CD14-positive monocyte (primary cell): ENCODE measurements at regions not wholly inside any gene's neighbourhood (a gene's known extent, or its start where the extent isn't known, plus 50 kb on each side); places are given as distances from the start of the nearest gene placed in this dataset.

Experiments
- DNase-seq, 3 donors: peaks; one replicate each; pipeline ENCODE4 v3.0.0-alpha.2; 2011 to 2022
- H2AFZ ChIP-seq: 2 replicates; pipeline ENCODE4 v1.6.0; 2012; ENCODE audit warnings: mild to moderate bottlenecking, low read depth, low read length, inconsistent platforms; ENCODE audit not compliant: insufficient read depth, poor library complexity, severe bottlenecking
- H3K27ac ChIP-seq, 2 donors: 1 replicate in 1 of 2; 2 replicates in 1 of 2; pipeline ENCODE4 v1.5.1; 2012 to 2013; ENCODE audit warnings: low read length in 2 of 2, control low read depth in 1 of 2, inconsistent platforms in 1 of 2, low read depth in 1 of 2, mild to moderate bottlenecking in 1 of 2
- H3K27me3 ChIP-seq, 2 donors: one replicate each; pipeline versions ENCODE4 v1.6.0 to v1.6.1; 2011 to 2013; ENCODE audit warnings: low read length in 2 of 2; ENCODE audit not compliant: control insufficient read depth in 2 of 2, insufficient read depth in 2 of 2
- H3K36me3 ChIP-seq, 2 donors: replicated peaks in 1 of 2; 1 replicate in 1 of 2; 2 replicates in 1 of 2; pipeline versions ENCODE4 v1.5.1 to v1.6.1; 2012 to 2013; ENCODE audit warnings: low read length in 2 of 2, control low read depth in 1 of 2, inconsistent platforms in 1 of 2, mild to moderate bottlenecking in 1 of 2; ENCODE audit not compliant: insufficient read depth in 2 of 2, control insufficient read depth in 1 of 2
- H3K4me1 ChIP-seq, 2 donors: 1 replicate in 1 of 2; 2 replicates in 1 of 2; pipeline versions ENCODE4 v1.5.1 to v1.6.1; 2012 to 2013; ENCODE audit warnings: low read length in 2 of 2, control low read depth in 1 of 2, inconsistent platforms in 1 of 2, mild to moderate bottlenecking in 1 of 2, moderate library complexity in 1 of 2; ENCODE audit not compliant: insufficient read depth in 2 of 2, control insufficient read depth in 1 of 2
- H3K4me2 ChIP-seq: replicated peaks from 2 replicates; pipeline ENCODE3; 2012; ENCODE audit warnings: low read length, moderate library complexity, mild to moderate bottlenecking; ENCODE audit not compliant: poor library complexity, severe bottlenecking; ENCODE audit errors: extremely low read depth
- H3K4me3 ChIP-seq, 3 experiments: fragments of 200-600 bp in 1 of 3; sonication (generic) in 1 of 3; replicated peaks in 1 of 3; 1 replicate in 2 of 3; 2 replicates in 1 of 3; pipeline ENCODE4 v1.5.1; 2011 to 2013; ENCODE audit warnings: low read length in 3 of 3, mild to moderate bottlenecking in 3 of 3, control low read depth in 2 of 3, low read depth in 2 of 3, inconsistent platforms in 1 of 3, moderate library complexity in 1 of 3
- H3K79me2 ChIP-seq: 2 replicates; pipeline ENCODE4 v1.6.0; 2012; ENCODE audit warnings: mild to moderate bottlenecking, control low read depth, inconsistent platforms, low read length, moderate library complexity; ENCODE audit not compliant: insufficient read depth
- H3K9ac ChIP-seq: 2 replicates; pipeline ENCODE4 v1.6.0; 2017; ENCODE audit warnings: low read length, mild to moderate bottlenecking; ENCODE audit not compliant: insufficient read depth, poor library complexity, severe bottlenecking
- H3K9me3 ChIP-seq, 2 donors: replicated peaks in 1 of 2; 1 replicate in 1 of 2; 2 replicates in 1 of 2; pipeline versions ENCODE4 v1.5.1 to v1.6.1; 2012 to 2013; ENCODE audit warnings: low read length in 2 of 2, control low read depth in 1 of 2; ENCODE audit not compliant: control insufficient read depth in 1 of 2, insufficient read depth in 1 of 2
- H4K20me1 ChIP-seq: 2 replicates; pipeline ENCODE4 v1.6.0; 2012; ENCODE audit warnings: mild to moderate bottlenecking, low read length, control low read depth, moderate library complexity; ENCODE audit not compliant: insufficient read depth
- H3K27ac Mint-ChIP-seq, 7 donors: one replicate each; pipeline ENCODE4 v1.8.0; 2020; ENCODE audit warnings: mild to moderate bottlenecking in 7 of 7, mixed read lengths in 7 of 7, moderate library complexity in 6 of 7, inconsistent platforms in 2 of 7
- H3K27me3 Mint-ChIP-seq, 3 donors: one replicate each; pipeline ENCODE4 v1.8.0; 2021 to 2022; ENCODE audit warnings: low read depth in 3 of 3, mild to moderate bottlenecking in 3 of 3, mixed read lengths in 3 of 3, moderate library complexity in 3 of 3, inconsistent platforms in 1 of 3
- H3K36me3 Mint-ChIP-seq, 2 donors: one replicate each; pipeline ENCODE4 v1.8.0; 2020; ENCODE audit warnings: mixed read lengths in 2 of 2, inconsistent platforms in 1 of 2, mild to moderate bottlenecking in 1 of 2
- H3K4me1 Mint-ChIP-seq: one replicate; pipeline ENCODE4 v1.8.0; 2020; ENCODE audit warnings: mild to moderate bottlenecking, mixed read lengths
- H3K4me3 Mint-ChIP-seq, 2 donors: one replicate each; pipeline ENCODE4 v1.8.0; 2020; ENCODE audit warnings: mild to moderate bottlenecking in 2 of 2, mixed read lengths in 2 of 2, moderate library complexity in 1 of 2
- H3K9me3 Mint-ChIP-seq, 7 donors: one replicate each; pipeline ENCODE4 v1.8.0; 2020 to 2022; ENCODE audit warnings: mixed read lengths in 7 of 7, mild to moderate bottlenecking in 6 of 7, moderate library complexity in 6 of 7, inconsistent platforms in 2 of 7
- CTCF ChIP-seq: fragments of 200-600 bp; IDR thresholded peaks from one replicate; pipeline ENCODE4 v1.8.0; 2022; ENCODE audit warnings: antibody characterized with exemption, mild to moderate bottlenecking
- WGBS: methylation state at CpG from one replicate; pipeline ENCODE4 v1.1.5; 2013; ENCODE audit warnings: missing lambda C conversion rate; ENCODE audit not compliant: insufficient coverage; 5-methylcytosine and 5-hydroxymethylcytosine counted together
- intact Hi-C, 2 donors: fragments of 100-400 bp; cut with micrococcal nuclease; formaldehyde crosslinking; loops; one replicate each; pipeline versions ENCODE4 v1.15.0 to v1.15.1; 2023

GRCh38 chr2:139260052-139260430 is 479.9 kb upstream of the NXPH2 start:
- Histone ChIP-seq H3K36me3 (no peaks in the 10 kb centered on the region), H3K4me1 (no peaks in the 10 kb centered on the region), H4K20me1 (no peaks in the 10 kb centered on the region), H3K27ac (no peak overlapping the region), H3K4me2 (no peak overlapping the region), H3K27me3 (no peaks in the 10 kb centered on the region), H3K9me3 (no peaks in the 10 kb centered on the region), H3K4me3 (no peak overlapping the region), H3K9ac (no peak overlapping the region), H2AFZ (no peak overlapping the region), H3K79me2 (no peaks in the 10 kb centered on the region)
- Mint-ChIP-seq H3K9me3 (peaks cover 0 to 13% (median 2%) of the 10 kb centered on the region in 7 donors), H3K4me3 (no peak overlapping the region), H3K36me3 (no peaks in the 10 kb centered on the region), H3K27ac (no peak overlapping the region), H3K4me1 (no peaks in the 10 kb centered on the region), H3K27me3 (no peaks in the 10 kb centered on the region)
- intact Hi-C loops = no loop called here
- DNase-seq = no peak
- no peak for TF ChIP-seq CTCF
- no CpG with 5 or more reads among the region's 2 CpGs for WGBS

- Histone ChIP-seq H3K4me2 (no peak overlapping the region), H3K4me3 (no peak overlapping the region), H3K27ac (no peak overlapping the region), H3K9ac (no peak overlapping the region), H3K27me3 (no peaks in the 10 kb centered on the region), H3K79me2 (no peaks in the 10 kb centered on the region), H3K36me3 (no peaks in the 10 kb centered on the region), H2AFZ (no peak overlapping the region), H3K9me3 (no peaks in the 10 kb centered on the region), H3K4me1 (no peaks in the 10 kb centered on the region), H4K20me1 (no peaks in the 10 kb centered on the region)
- DNase-seq = no peak
- H3K4me3 Mint-ChIP-seq = no peak overlapping the region
- H3K27ac Mint-ChIP-seq = no peak overlapping the region
- no peaks in the 10 kb centered on the region for H3K27me3 Mint-ChIP-seq
- TF ChIP-seq CTCF = no peak
- no peaks in the 10 kb centered on the region for H3K36me3 Mint-ChIP-seq
- no peaks in the 10 kb centered on the region for H3K4me1 Mint-ChIP-seq
- peaks cover 0 to 13% (median 2%) of the 10 kb centered on the region in 7 donors for H3K9me3 Mint-ChIP-seq
- intact Hi-C loops = no loop called here
- WGBS = 77% methylated on average over 4 of the region's 5 CpGs
Observed at GRCh38 chr2:139259422-139260051, 479.3 kb upstream of the NXPH2 start.
